Activated naive CD8-positive, alpha-beta T cell (primary cell): ENCODE measurements at regions not wholly inside any gene's neighbourhood (a gene's known extent, or its start where the extent isn't known, plus 50 kb on each side); places are given as distances from the start of the nearest gene placed in this dataset.

ENCODE experiments used
- H3K27ac Mint-ChIP-seq: one replicate; pipeline ENCODE4 v1.8.0; 2021; ENCODE audit warnings: mixed read lengths
- H3K27me3 Mint-ChIP-seq: one replicate; pipeline ENCODE4 v1.8.0; 2021; ENCODE audit warnings: mixed read lengths
- H3K36me3 Mint-ChIP-seq: one replicate; pipeline ENCODE4 v1.8.0; 2021; ENCODE audit warnings: mixed read lengths
- H3K4me1 Mint-ChIP-seq: one replicate; pipeline ENCODE4 v1.8.0; 2021; ENCODE audit warnings: low read depth, mixed read lengths
- H3K4me3 Mint-ChIP-seq: one replicate; pipeline ENCODE4 v1.8.0; 2021; ENCODE audit warnings: mild to moderate bottlenecking, mixed read lengths
- H3K9me3 Mint-ChIP-seq: one replicate; pipeline ENCODE4 v1.8.0; 2021; ENCODE audit warnings: low read depth, mixed read lengths

- no peak overlapping the region for H3K4me3 Mint-ChIP-seq
- H3K36me3 Mint-ChIP-seq, result no peaks in the 10 kb centered on the region
- no peaks in the 10 kb centered on the region for H3K27me3 Mint-ChIP-seq
- H3K4me1 Mint-ChIP-seq, result no peaks in the 10 kb centered on the region
- H3K27ac Mint-ChIP-seq, result no peak overlapping the region
- H3K9me3 Mint-ChIP-seq, result no peaks in the 10 kb centered on the region
Measured at GRCh38 chr10:113292743-113293142, 260.1 kb upstream of the HABP2 start.

- H3K27ac Mint-ChIP-seq, result no peak overlapping the region
- no peaks in the 10 kb centered on the region for H3K36me3 Mint-ChIP-seq
- no peaks in the 10 kb centered on the region for H3K9me3 Mint-ChIP-seq
- H3K27me3 Mint-ChIP-seq, result no peaks in the 10 kb centered on the region
- H3K4me3 Mint-ChIP-seq, result no peak overlapping the region
- H3K4me1 Mint-ChIP-seq, result no peaks in the 10 kb centered on the region
Measured at GRCh38 chr10:113293167-113293566, 259.7 kb upstream of the HABP2 start.

GRCh38 chr10:113294868-113295267 lies 258.0 kb upstream of the HABP2 start:
- H3K9me3 Mint-ChIP-seq, result no peaks in the 10 kb centered on the region
- H3K27ac Mint-ChIP-seq, result no peak overlapping the region
- H3K27me3 Mint-ChIP-seq, result peaks cover 4% of the 10 kb centered on the region
- H3K4me1 Mint-ChIP-seq, result peaks cover 1% of the 10 kb centered on the region
- no peaks in the 10 kb centered on the region for H3K36me3 Mint-ChIP-seq
- no peak overlapping the region for H3K4me3 Mint-ChIP-seq

GRCh38 chr10:113297226-113297625 lies 255.6 kb upstream of the HABP2 start:
- H3K27me3 Mint-ChIP-seq, result peaks cover 4% of the 10 kb centered on the region
- H3K27ac Mint-ChIP-seq, result no peak overlapping the region
- peaks cover 1% of the 10 kb centered on the region for H3K4me1 Mint-ChIP-seq
- no peaks in the 10 kb centered on the region for H3K9me3 Mint-ChIP-seq
- H3K4me3 Mint-ChIP-seq, result no peak overlapping the region
- H3K36me3 Mint-ChIP-seq, result no peaks in the 10 kb centered on the region

- peaks cover 1% of the 10 kb centered on the region for H3K4me1 Mint-ChIP-seq
- H3K27ac Mint-ChIP-seq, result no peak overlapping the region
- no peaks in the 10 kb centered on the region for H3K36me3 Mint-ChIP-seq
- H3K9me3 Mint-ChIP-seq, result no peaks in the 10 kb centered on the region
- peaks cover 4% of the 10 kb centered on the region for H3K27me3 Mint-ChIP-seq
- no peak overlapping the region for H3K4me3 Mint-ChIP-seq
Measured at GRCh38 chr10:113298616-113299015, 254.2 kb upstream of the HABP2 start.

- Mint-ChIP-seq H3K4me3 (no peak overlapping the region), H3K27ac (no peak overlapping the region), H3K9me3 (no peaks in the 10 kb centered on the region), H3K4me1 (peaks cover 1% of the 10 kb centered on the region), H3K27me3 (peaks cover 4% of the 10 kb centered on the region), H3K36me3 (no peaks in the 10 kb centered on the region)
Measured at GRCh38 chr10:113300201-113300600, 252.7 kb upstream of the HABP2 start.

- no peak overlapping the region for H3K27ac Mint-ChIP-seq
- peaks cover 4% of the 10 kb centered on the region for H3K27me3 Mint-ChIP-seq
- H3K4me1 Mint-ChIP-seq, result peaks cover 1% of the 10 kb centered on the region
- no peak overlapping the region for H3K4me3 Mint-ChIP-seq
- no peaks in the 10 kb centered on the region for H3K9me3 Mint-ChIP-seq
- H3K36me3 Mint-ChIP-seq, result no peaks in the 10 kb centered on the region
Measured at GRCh38 chr10:113300617-113301016, 252.2 kb upstream of the HABP2 start.

GRCh38 chr10:113301342-113301984 lies 251.4 kb upstream of the HABP2 start:
- Mint-ChIP-seq H3K4me3 (no peak overlapping the region), H3K36me3 (no peaks in the 10 kb centered on the region), H3K4me1 (peaks cover 1% of the 10 kb centered on the region), H3K27ac (no peak overlapping the region), H3K9me3 (no peaks in the 10 kb centered on the region), H3K27me3 (peaks cover 4% of the 10 kb centered on the region)

- no peaks in the 10 kb centered on the region for H3K36me3 Mint-ChIP-seq
- H3K27ac Mint-ChIP-seq, result no peak overlapping the region
- peaks cover 4% of the 10 kb centered on the region for H3K27me3 Mint-ChIP-seq
- H3K4me1 Mint-ChIP-seq, result peaks cover 1% of the 10 kb centered on the region
- no peak overlapping the region for H3K4me3 Mint-ChIP-seq
- H3K9me3 Mint-ChIP-seq, result no peaks in the 10 kb centered on the region
Measured at GRCh38 chr10:113302062-113302461, 250.8 kb upstream of the HABP2 start.

- Mint-ChIP-seq H3K36me3 (no peaks in the 10 kb centered on the region), H3K9me3 (no peaks in the 10 kb centered on the region), H3K4me3 (no peak overlapping the region), H3K4me1 (peaks cover 1% of the 10 kb centered on the region), H3K27me3 (peaks cover 4% of the 10 kb centered on the region), H3K27ac (no peak overlapping the region)
Measured at GRCh38 chr10:113303544-113304146, 249.2 kb upstream of the HABP2 start.

GRCh38 chr10:113304726-113305125 lies 248.1 kb upstream of the HABP2 start:
- Mint-ChIP-seq H3K36me3 (no peaks in the 10 kb centered on the region), H3K27me3 (no peaks in the 10 kb centered on the region), H3K4me1 (no peaks in the 10 kb centered on the region), H3K27ac (no peak overlapping the region), H3K4me3 (no peak overlapping the region), H3K9me3 (no peaks in the 10 kb centered on the region)

GRCh38 chr10:113305871-113306270 lies 247.0 kb upstream of the HABP2 start:
- Mint-ChIP-seq H3K36me3 (no peaks in the 10 kb centered on the region), H3K9me3 (no peaks in the 10 kb centered on the region), H3K4me3 (no peak overlapping the region), H3K27me3 (no peaks in the 10 kb centered on the region), H3K4me1 (no peaks in the 10 kb centered on the region), H3K27ac (no peak overlapping the region)

- no peaks in the 10 kb centered on the region for H3K27me3 Mint-ChIP-seq
- no peaks in the 10 kb centered on the region for H3K4me1 Mint-ChIP-seq
- no peaks in the 10 kb centered on the region for H3K9me3 Mint-ChIP-seq
- no peak overlapping the region for H3K4me3 Mint-ChIP-seq
- H3K27ac Mint-ChIP-seq, result no peak overlapping the region
- H3K36me3 Mint-ChIP-seq, result no peaks in the 10 kb centered on the region
Measured at GRCh38 chr10:113309791-113310190, 243.1 kb upstream of the HABP2 start.

- Mint-ChIP-seq H3K9me3 (no peaks in the 10 kb centered on the region), H3K27ac (no peak overlapping the region), H3K36me3 (no peaks in the 10 kb centered on the region), H3K27me3 (no peaks in the 10 kb centered on the region), H3K4me3 (no peak overlapping the region), H3K4me1 (no peaks in the 10 kb centered on the region)
Measured at GRCh38 chr10:113310347-113310746, 242.5 kb upstream of the HABP2 start.

- no peaks in the 10 kb centered on the region for H3K27me3 Mint-ChIP-seq
- H3K36me3 Mint-ChIP-seq, result no peaks in the 10 kb centered on the region
- no peak overlapping the region for H3K27ac Mint-ChIP-seq
- H3K9me3 Mint-ChIP-seq, result no peaks in the 10 kb centered on the region
- H3K4me1 Mint-ChIP-seq, result no peaks in the 10 kb centered on the region
- H3K4me3 Mint-ChIP-seq, result no peak overlapping the region
Measured at GRCh38 chr10:113313048-113313602, 239.7 kb upstream of the HABP2 start.

- H3K27ac Mint-ChIP-seq, result no peak overlapping the region
- no peaks in the 10 kb centered on the region for H3K36me3 Mint-ChIP-seq
- no peak overlapping the region for H3K4me3 Mint-ChIP-seq
- no peaks in the 10 kb centered on the region for H3K27me3 Mint-ChIP-seq
- no peaks in the 10 kb centered on the region for H3K9me3 Mint-ChIP-seq
- H3K4me1 Mint-ChIP-seq, result no peaks in the 10 kb centered on the region
Measured at GRCh38 chr10:113313722-113314121, 239.1 kb upstream of the HABP2 start.
